ENCODE measurements at regions not wholly inside any gene's neighbourhood (a gene's known extent, or its start where the extent isn't known, plus 50 kb on each side); places are given as distances from the start of the nearest gene placed in this dataset.

- DNase-seq (ENCODE audit: low read depth, low spot score): no peak
- H3K4me3 ChIP-seq (ENCODE audit: low read depth, low read length): no peak overlapping the region
- TF ChIP-seq, protein P1, sequence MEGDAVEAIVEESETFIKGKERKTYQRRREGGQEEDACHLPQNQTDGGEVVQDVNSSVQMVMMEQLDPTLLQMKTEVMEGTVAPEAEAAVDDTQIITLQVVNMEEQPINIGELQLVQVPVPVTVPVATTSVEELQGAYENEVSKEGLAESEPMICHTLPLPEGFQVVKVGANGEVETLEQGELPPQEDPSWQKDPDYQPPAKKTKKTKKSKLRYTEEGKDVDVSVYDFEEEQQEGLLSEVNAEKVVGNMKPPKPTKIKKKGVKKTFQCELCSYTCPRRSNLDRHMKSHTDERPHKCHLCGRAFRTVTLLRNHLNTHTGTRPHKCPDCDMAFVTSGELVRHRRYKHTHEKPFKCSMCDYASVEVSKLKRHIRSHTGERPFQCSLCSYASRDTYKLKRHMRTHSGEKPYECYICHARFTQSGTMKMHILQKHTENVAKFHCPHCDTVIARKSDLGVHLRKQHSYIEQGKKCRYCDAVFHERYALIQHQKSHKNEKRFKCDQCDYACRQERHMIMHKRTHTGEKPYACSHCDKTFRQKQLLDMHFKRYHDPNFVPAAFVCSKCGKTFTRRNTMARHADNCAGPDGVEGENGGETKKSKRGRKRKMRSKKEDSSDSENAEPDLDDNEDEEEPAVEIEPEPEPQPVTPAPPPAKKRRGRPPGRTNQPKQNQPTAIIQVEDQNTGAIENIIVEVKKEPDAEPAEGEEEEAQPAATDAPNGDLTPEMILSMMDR (IDR thresholded peaks at IDR 0.05; ENCODE audit: low read depth, low read length): no peak
- no peak overlapping the region for H3K27ac ChIP-seq (ENCODE audit: low read depth, low read length)
- POLR2A ChIA-PET: interaction anchor here (0.6 kb wide), 1 partner anchor 8 kb away, joined by 3 read pairs; no protein-coding TSS in a partner anchor
- H3K9me3 ChIP-seq (ENCODE audit: control insufficient read depth, insufficient read depth, low read length): peaks cover 2% of the 10 kb centered on the region; the same call in 1 of the 2 replicates
- H3K27me3 ChIP-seq (ENCODE audit: control insufficient read depth, insufficient read depth, low read length): peaks cover 2% of the 10 kb centered on the region
- CTCF ChIA-PET: interaction anchor here (1.1 kb wide), 1 partner anchor 49 kb away, joined by 4 read pairs; no protein-coding TSS in a partner anchor
Measured at GRCh38 chr15:68500363-68501258, 68.6 kb upstream of the ITGA11 start.

- no peaks in the 10 kb centered on the region for H3K27me3 ChIP-seq (ENCODE audit: control insufficient read depth, insufficient read depth, low read length)
- POLR2A ChIA-PET: interaction anchor here (0.6 kb wide), 1 partner anchor 8 kb away, joined by 3 read pairs; no protein-coding TSS in a partner anchor
- TF ChIP-seq, protein P1 (IDR thresholded peaks at IDR 0.05; ENCODE audit: low read depth, low read length): no peak
- no peak overlapping the region for H3K4me3 ChIP-seq (ENCODE audit: low read depth, low read length)
- no peak overlapping the region for H3K27ac ChIP-seq (ENCODE audit: low read depth, low read length)
- CTCF ChIA-PET: interaction anchor here (1.1 kb wide), 1 partner anchor 49 kb away, joined by 4 read pairs; no protein-coding TSS in a partner anchor
- peaks cover 2% of the 10 kb centered on the region; the same call in 1 of the 2 replicates for H3K9me3 ChIP-seq (ENCODE audit: control insufficient read depth, insufficient read depth, low read length)
- DNase-seq (ENCODE audit: low read depth, low spot score): no peak
Measured at GRCh38 chr15:68501259-68501591, 69.3 kb upstream of the ITGA11 start.

- H3K27me3 ChIP-seq (ENCODE audit: control insufficient read depth, insufficient read depth, low read length): no peaks in the 10 kb centered on the region
- no peak overlapping the region for H3K4me3 ChIP-seq (ENCODE audit: low read depth, low read length)
- ChIA-PET CTCF (interaction anchor here (0.6 kb wide), 1 partner anchor 184 kb away, joined by 4 read pairs; no protein-coding TSS in a partner anchor), POLR2A (no interaction called here)
- H3K27ac ChIP-seq (ENCODE audit: low read depth, low read length): no peak overlapping the region
- TF ChIP-seq, protein P1 (IDR thresholded peaks at IDR 0.05; ENCODE audit: low read depth, low read length): no peak
- no peak for DNase-seq (ENCODE audit: low read depth, low spot score)
- H3K9me3 ChIP-seq (ENCODE audit: control insufficient read depth, insufficient read depth, low read length): peaks cover 2% of the 10 kb centered on the region; the same call in 1 of the 2 replicates
Measured at GRCh38 chr15:68501616-68502015, 69.7 kb upstream of the ITGA11 start.

- Histone ChIP-seq H3K27me3 (ENCODE audit: control insufficient read depth, insufficient read depth, low read length) (no peaks in the 10 kb centered on the region), H3K9me3 (ENCODE audit: control insufficient read depth, insufficient read depth, low read length) (peaks cover 2% of the 10 kb centered on the region; the same call in 1 of the 2 replicates), H3K27ac (ENCODE audit: low read depth, low read length) (no peak overlapping the region), H3K4me3 (ENCODE audit: low read depth, low read length) (no peak overlapping the region)
- no peak for DNase-seq (ENCODE audit: low read depth, low spot score)
- CTCF ChIA-PET: no interaction called here
- TF ChIP-seq, protein P1 (IDR thresholded peaks at IDR 0.05; ENCODE audit: low read depth, low read length): no peak
- POLR2A ChIA-PET: no interaction called here
Measured at GRCh38 chr15:68502398-68502901, 70.5 kb upstream of the ITGA11 start.

DNA sequence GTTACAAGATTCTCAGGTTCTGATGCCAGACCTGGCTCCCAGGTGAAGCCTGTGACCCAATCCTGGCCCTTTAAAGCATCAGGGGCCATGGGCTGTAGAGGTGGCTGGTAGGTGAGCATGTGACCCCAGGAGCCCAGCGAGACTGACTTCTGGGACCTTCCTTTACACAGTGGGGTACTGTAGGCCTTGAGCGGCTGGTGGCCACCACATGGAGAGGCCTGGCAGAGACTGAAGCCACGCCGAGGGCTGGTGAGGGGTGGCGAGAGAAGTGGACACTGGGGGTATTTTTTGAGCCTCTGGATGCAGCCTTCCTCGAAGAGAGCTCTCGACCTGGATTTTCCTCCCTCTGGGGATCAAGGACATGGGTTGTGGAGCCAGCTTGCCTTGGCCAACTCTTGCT, 71.2 kb upstream of the ITGA11 start:
- H3K27me3 ChIP-seq (ENCODE audit: control insufficient read depth, insufficient read depth, low read length): no peaks in the 10 kb centered on the region
- TF ChIP-seq, protein P1 (IDR thresholded peaks at IDR 0.05; ENCODE audit: low read depth, low read length): no peak
- CTCF ChIA-PET: interaction anchor here (0.8 to 2.6 kb wide), 2 partner anchors 46 to 171 kb away, joined by 3 to 7 read pairs; no protein-coding TSS in a partner anchor

More for the DNA sequence above, 71.2 kb upstream of the ITGA11 start:
- no peak for DNase-seq (ENCODE audit: low read depth, low spot score)
- H3K4me3 ChIP-seq (ENCODE audit: low read depth, low read length): no peak overlapping the region
- POLR2A ChIA-PET: no interaction called here
- peaks cover 2% of the 10 kb centered on the region; the same call in 1 of the 2 replicates for H3K9me3 ChIP-seq (ENCODE audit: control insufficient read depth, insufficient read depth, low read length)
- H3K27ac ChIP-seq (ENCODE audit: low read depth, low read length): no peak overlapping the region
